HG03457 (cell line): ENCODE measurements at regions not wholly inside any gene's neighbourhood (a gene's known extent, or its start where the extent isn't known, plus 50 kb on each side); places are given as distances from the start of the nearest gene placed in this dataset.
"Not testable (repeated sequence)": the region's sequence is repeated elsewhere in the genome, so short reads cannot be mapped to it uniquely, and the experiment has no call there.

Source experiments
- ATAC-seq: cut with Tn5 transposase; IDR thresholded peaks from one replicate; pipeline ENCODE4 v1.9.1; 2021; ENCODE audit warnings: moderate number of reproducible peaks; ENCODE audit not compliant: unreplicated experiment

DNA sequence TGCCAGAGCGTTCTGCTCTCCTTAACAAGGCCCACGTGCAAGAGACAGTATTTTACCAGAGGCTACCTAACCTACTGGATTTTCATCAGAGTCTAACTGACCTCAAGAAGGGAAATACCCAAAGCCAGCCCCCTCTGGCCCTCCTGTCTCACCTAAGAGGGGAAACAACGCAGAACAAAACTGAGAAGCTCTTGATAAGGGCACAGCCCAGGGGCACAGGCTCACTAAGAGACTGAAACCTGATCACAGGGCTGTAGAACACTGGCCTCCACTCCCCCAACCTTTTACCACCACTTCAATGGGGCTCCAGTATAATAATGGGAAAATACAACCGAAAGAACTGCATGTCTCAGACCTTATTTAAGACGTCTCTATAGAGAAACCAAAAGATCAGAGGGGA, 449.5 kb upstream of the CAMK1G start:
- no peak for ATAC-seq

DNA sequence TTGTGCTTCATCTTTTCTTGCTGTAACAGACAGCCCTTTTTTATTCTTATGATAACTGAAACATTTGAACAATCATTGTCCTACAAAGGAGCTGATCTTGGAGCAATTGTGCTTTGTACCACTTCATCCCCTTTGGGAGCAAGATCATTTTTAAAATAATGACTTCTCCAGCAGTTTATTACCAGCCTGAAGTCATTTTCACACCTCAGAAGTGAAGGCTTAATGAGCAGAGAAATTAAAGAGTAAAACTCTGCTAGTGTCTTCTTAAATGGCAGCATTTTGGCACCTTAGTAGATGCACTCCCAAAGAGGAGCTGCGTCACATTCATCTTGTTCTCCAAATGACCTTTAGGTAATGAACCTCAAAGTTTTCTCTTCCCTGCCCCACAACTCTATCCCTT, 439.6 kb upstream of the CAMK1G start:
- ATAC-seq = no peak

DNA sequence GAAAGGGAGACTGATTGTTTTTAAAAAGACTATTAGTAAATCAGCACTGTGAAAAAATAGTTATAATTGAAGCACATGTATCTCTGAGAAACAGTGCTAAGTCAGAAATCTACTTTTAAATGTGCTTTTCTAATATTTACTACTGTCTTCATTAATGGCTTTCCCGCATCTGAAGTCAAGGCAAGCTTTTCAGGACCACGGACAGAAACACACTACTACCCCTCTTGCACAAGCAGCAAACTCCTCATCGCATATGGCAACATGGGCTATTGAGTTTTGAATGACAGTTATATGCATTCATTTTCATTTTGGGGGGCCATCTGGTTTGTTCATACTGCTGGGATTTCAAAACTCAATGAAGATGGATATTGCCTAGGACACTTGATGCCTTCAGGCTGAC, 433.4 kb upstream of the CAMK1G start:
- ATAC-seq = no peak

- no peak for ATAC-seq
These were observed 430.1 kb upstream of the CAMK1G start for GRCh38 chr1:209153411-209153810.

DNA sequence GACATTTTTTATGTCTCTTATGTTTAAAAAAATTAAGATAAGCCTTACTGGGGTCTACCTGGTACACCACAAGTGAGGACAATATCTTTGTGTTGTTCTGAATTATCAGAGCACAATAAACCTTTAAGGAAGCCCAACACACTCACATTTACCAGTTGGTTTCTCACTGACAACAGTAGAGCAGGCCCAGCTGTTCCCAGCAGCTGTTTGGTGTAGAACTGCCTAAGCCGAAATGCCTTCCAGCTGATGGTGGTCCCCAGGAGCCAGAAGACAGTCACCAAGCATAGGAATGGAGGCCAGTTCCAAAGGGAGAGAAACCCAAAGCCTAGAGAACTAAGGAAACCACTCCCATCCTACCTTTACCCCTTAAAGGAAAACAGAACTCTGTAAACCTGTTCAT, 428.6 kb upstream of the CAMK1G start:
- ATAC-seq = no peak

GRCh38 chr1:209155546-209155945, 428.0 kb upstream of the CAMK1G start:
- no peak for ATAC-seq

GRCh38 chr1:209156991-209157390, 426.5 kb upstream of the CAMK1G start:
- no peak for ATAC-seq

GRCh38 chr1:209157546-209158249, 425.8 kb upstream of the CAMK1G start:
- no peak for ATAC-seq

DNA sequence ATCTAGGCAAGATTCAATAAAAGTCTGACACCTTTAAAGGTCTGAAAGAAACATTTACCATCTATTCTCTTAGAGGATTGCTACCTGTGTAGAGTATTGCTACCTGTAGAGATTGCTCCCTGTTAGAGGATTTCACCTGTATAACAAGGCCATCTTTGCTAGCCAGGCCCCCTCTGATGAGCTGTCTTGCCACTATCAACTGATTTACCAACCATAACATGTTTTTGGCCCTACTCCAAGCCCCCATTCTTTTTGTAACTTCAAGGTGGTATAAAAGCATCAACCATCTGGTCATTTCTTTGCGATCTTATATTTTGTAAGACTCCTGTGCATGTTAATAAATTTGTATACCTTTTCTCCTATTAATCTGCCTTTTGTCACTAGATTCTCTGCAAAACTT, 424.7 kb upstream of the CAMK1G start:
- no peak for ATAC-seq

DNA sequence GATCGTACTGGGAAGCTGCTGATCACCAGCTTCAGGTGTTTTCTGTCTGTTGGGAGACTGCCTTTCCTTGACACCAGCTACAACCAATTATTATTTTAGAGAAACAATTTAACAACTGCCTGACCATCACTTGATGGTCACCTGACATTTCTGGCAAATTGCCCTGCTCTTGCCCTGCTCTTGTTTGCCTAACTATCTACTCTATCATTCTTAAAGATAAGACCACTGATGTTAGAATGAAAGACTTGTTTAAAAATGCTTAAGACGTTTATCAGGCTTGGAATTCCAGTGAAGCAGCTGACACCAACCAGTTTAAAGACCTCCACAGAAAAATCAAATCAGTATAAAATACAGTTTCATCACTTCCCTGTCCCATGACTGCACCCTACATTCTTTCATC, 423.3 kb upstream of the CAMK1G start:
- ATAC-seq = no peak

DNA sequence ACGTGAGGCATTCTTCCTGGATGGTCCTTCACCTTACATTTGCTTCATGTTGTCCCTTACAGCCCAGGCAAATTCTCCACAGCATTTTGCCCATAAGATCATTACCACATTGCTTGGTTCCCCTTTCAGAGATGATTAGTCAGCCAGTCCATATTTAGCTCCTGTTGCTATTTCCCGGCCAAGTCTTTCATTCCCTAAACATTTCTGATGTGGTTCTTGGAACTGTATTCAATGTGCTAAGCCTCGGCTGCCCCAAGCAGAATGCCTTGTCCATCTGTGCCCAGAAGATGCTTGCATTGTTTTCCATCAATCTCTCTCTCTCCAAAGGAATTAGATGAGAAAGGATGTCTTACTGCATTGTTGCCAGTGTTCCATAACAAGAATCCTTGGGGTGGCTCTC, 420.9 kb upstream of the CAMK1G start:
- no peak for ATAC-seq

GRCh38 chr1:209168204-209168603, 415.3 kb upstream of the CAMK1G start:
- ATAC-seq = no peak

DNA sequence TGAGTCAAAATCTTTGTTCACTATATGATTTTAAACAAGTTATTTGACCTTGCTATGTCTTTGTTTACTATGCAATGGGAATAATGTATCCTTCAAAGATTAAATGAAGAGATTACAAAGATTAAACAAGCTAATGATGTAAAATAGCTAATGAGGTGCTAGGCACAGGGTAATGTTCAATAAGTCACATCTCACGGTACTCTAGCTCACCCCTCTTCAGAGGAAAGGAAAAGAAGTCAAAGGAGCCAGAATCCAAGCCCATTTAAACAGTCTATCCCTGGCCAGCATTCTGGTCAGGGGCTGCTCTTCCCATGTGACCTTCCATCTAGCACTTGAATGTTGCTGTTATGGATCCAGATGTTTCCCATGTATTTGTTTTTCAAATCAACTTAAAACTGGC, 412.4 kb upstream of the CAMK1G start:
- ATAC-seq = no peak

DNA sequence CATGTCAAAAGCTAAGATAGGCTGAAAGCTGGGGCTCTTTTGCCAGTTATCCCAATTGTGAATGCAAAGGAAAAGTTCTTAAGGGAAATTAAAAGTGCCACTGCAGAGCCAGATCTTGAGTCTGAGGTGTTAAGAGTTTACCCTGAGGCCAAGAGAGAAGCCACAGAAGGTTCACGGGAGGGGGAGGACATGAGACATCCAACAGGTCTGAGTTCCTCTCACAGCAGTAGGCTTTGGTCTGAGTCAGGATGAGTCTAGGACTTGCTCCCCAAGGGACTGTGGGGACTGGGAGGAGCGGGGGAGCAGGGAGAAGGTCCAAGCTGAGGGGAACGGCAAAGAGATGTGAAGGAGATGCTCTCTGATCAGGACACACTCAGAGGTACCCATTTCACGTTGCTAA, 411.2 kb upstream of the CAMK1G start:
- no peak for ATAC-seq

DNA sequence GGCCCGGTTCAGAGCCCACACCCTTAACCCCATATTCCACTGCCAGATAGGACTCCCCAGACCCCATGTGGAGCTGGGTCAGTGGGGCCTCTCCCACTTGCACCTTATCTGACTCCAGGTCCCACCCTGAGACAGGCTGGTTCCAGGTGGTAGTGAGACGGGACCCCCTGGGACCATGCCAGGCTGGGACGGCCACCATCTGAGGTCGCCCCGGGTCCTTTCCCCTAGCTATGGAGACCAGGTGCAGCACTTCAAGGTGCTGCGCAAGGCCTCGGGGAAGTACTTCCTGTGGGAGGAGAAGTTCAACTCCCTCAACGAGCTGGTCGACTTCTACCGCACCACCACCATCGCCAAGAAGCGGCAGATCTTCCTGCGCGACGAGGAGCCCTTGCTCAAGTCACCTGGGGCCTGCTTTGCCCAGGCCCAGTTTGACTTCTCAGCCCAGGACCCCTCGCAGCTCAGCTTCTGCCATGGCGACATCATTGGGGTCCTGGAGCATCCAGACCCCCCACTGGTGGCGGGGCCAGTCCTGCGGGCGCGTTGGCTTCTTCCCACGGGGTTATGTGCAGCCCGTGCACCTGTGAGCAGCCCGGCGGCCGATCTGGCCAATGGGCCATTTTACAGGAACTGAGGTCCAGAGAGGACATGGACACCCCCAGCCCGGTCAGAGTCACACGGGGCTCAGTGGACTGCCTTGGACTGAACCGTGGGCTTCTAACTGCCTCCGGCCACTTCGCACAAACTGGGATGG, 410.5 kb upstream of the CAMK1G start:
- not testable (repeated sequence) for ATAC-seq

DNA sequence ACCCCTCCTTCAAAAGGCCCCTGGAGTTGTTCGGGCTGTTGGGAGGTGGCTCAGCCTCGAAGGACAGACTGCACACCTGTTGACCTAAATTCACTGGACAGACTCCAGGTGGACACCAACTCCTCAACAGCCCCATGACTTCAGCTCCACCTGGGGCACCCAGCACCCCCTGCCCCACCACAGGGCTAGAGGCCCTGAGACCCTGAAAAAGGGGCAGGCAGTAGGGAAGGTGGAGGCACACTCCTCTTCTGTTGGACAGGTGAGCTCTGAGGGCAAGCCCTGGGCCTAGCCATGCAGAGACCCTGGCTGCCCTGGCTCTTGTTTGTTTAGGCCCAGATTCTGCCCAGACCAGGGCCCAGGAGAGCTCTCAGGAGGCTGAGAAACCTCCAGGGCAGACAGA, 409.7 kb upstream of the CAMK1G start:
- ATAC-seq = not testable (repeated sequence)

DNA sequence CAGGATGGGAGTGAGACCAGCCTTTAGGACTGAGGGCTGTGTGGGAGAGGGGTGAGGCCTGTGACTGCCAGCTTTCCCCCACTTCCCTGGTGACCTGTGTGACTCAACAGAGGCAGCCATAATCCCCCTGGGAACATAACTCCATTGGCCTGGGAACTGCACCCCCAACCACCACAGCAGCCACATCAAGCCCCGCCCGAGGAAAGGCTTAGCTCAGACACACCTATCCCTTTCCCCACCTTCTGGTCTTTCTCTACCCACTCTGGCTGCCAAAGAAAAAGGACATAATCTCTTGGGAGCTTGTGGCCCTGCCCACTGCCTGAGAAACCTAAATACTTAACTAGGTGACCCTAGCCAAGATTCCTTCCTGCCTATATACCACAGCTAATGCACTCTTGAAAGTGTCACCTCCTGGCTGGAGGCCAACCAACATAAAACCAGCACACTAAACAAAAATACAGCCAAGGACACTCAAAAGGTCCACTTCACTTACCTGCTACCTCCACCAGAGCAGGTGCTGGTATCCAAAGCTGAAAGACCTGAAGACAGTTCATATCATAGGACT, 406.6 kb upstream of the CAMK1G start:
- no peak for ATAC-seq

DNA sequence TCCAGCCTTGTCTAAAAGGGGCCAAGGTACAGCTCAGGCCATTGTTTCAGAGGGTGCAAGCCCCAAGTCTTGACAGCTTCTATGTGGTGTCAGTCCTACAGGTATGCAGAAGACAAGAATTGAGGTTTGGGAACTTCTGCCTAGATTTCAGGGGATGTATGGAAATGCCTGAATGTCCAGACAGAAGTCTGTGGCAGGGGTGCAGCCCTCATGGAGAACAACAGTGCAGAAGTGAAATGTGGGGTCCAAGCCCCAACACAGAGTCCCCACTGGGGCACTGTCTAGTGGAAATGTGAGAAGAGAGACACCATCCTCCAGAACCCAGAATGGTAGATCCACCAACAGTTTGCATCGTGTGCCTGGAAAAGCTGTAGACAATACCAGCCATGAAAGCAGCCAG, 400.3 kb upstream of the CAMK1G start:
- ATAC-seq = no peak

DNA sequence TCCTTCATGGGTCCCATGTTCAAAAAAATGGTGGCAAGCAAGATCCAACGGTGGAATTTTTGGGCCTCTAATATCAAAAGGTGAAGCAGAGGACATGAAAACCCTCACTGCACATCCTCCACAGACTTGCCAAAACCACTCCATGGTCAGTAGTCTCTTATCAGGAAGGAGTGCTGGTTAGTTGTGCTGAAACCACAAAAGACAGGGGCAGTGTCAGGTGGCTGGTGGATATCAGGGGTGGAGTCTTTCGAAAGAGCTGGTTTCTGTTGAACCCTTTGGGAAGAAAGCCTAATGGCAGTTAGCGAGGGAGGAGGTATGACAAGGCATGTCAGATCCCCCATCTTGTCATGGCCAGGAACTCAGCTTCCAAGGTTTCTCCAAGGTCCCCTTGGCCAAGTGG, 395.9 kb upstream of the CAMK1G start:
- no peak for ATAC-seq

DNA sequence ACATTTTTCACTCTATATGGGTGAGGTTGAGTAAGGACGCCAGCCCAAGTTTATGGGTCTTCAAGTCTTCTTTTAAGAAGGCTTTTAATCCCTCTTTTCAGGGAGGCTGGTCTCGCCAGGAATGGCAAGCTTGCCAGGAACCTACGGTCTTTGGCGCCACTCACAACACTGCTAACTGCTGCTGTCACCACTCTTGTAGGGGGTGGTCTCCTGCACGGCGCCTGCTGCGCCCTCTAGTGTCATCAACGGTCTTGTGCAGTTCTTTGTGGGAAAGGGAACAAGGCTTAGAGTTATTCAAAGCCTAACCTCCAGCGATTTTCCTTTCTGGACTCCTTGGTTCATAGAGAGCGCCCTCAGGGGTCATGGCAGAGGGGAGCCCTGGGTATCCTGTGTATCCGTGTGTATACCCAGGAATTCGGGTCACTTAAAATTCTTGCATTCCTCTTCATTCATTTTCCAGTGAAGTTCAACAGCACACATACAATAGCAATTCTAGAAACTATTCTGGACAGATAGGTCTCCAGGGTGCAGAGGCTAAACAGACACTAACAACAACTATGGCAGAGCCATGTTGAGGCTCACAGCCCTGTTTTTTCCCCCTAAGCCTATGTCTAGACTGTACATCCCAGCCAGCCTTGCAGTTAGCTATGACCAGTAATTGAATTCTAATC, 392.8 kb upstream of the CAMK1G start:
- peak; percentile 72 for ATAC-seq

- no peak for ATAC-seq
These were observed 392.3 kb upstream of the CAMK1G start for GRCh38 chr1:209191262-209191634.

DNA sequence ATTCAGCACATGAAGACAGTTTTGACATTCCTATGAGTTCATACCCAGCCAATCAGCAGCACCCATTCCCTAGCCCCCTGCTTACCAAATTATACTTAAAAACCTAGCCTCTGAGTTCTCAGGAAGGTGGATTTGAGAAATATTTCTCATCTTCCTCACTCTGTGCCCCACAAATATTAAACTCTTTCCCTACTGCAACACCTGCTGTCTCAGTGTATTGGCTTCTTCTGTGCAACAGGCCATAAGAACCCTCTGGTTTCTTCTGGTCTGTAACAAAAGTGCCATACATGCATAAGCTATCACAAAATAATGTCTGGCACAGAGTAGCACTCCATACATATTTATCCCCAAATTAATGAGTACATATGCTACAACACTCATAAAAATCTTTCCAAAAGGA, 387.4 kb upstream of the CAMK1G start:
- ATAC-seq = no peak
